Activated CD8-positive, alpha-beta T cell treated with anti-CD3 and anti-CD28 coated beads, Interleukin-2, amount 10 ng/mL, durations not matched to agents 7 days and 5 days (primary cell): ENCODE measurements at regions not wholly inside any gene's neighbourhood (a gene's known extent, or its start where the extent isn't known, plus 50 kb on each side); places are given as distances from the start of the nearest gene placed in this dataset.
"Not testable (repeated sequence)": the region's sequence is repeated elsewhere in the genome, so short reads cannot be mapped to it uniquely, and the experiment has no call there.

Experiments used
- ATAC-seq: fragments of 150-1000 bp; cut with Tn5 transposase; one replicate; pipeline ENCODE4 v1.10.0; 2021; ENCODE audit warnings: moderate library complexity
- CTCF ChIA-PET: fragments of 350-600 bp; sonication (Branson Sonifier 250); formaldehyde crosslinking; loops from one replicate; lab custom pipeline; 2021; ENCODE audit warnings: antibody characterized with exemption; lab: Charles Lee
- POLR2A ChIA-PET: fragments of 350-600 bp; sonication (Branson Sonifier 250); formaldehyde crosslinking; loops from one replicate; lab custom pipeline; 2021; ENCODE audit warnings: antibody characterized with exemption; lab: Charles Lee
- DNase-seq: peaks from one replicate; pipeline ENCODE4 v3.0.0-alpha.2; 2020
- H3K27ac Mint-ChIP-seq: one replicate; pipeline ENCODE4 v1.8.0; 2021; ENCODE audit warnings: mild to moderate bottlenecking, mixed read lengths
- H3K27me3 Mint-ChIP-seq: one replicate; pipeline ENCODE4 v1.8.0; 2021; ENCODE audit warnings: low read depth, mixed read lengths
- H3K36me3 Mint-ChIP-seq: one replicate; pipeline ENCODE4 v1.8.0; 2021; ENCODE audit warnings: low read depth, mixed read lengths
- H3K4me1 Mint-ChIP-seq: one replicate; pipeline ENCODE4 v1.8.0; 2021; ENCODE audit warnings: low read depth, mixed read lengths
- H3K4me3 Mint-ChIP-seq: one replicate; pipeline ENCODE4 v1.8.0; 2021; ENCODE audit warnings: mild to moderate bottlenecking, mixed read lengths
- H3K9me3 Mint-ChIP-seq: one replicate; pipeline ENCODE4 v1.8.0; 2022; ENCODE audit warnings: mixed read lengths; ENCODE audit not compliant: insufficient read depth

- H3K27me3 Mint-ChIP-seq = peaks cover 13% of the 10 kb centered on the region
These were observed 114.2 kb upstream of the SPIN1 start for GRCh38 chr9:88274078-88274477.

GRCh38 chr9:88272986-88273385 lies 115.3 kb upstream of the SPIN1 start:
- DNase-seq (no peak), ATAC-seq (no peak)
- Mint-ChIP-seq H3K27me3 (peaks cover 13% of the 10 kb centered on the region), H3K4me1 (no peaks in the 10 kb centered on the region), H3K4me3 (no peak overlapping the region), H3K36me3 (no peaks in the 10 kb centered on the region), H3K9me3 (no peaks in the 10 kb centered on the region), H3K27ac (no peak overlapping the region)
- ChIA-PET POLR2A (no interaction called here), CTCF (no interaction called here)

More at GRCh38 chr9:88274078-88274477, 114.2 kb upstream of the SPIN1 start:
- no peaks in the 10 kb centered on the region for H3K4me1 Mint-ChIP-seq
- no peak for ATAC-seq
- H3K36me3 Mint-ChIP-seq = no peaks in the 10 kb centered on the region
- DNase-seq = no peak
- no peak overlapping the region for H3K4me3 Mint-ChIP-seq
- ChIA-PET CTCF (no interaction called here), POLR2A (no interaction called here)
- no peaks in the 10 kb centered on the region for H3K9me3 Mint-ChIP-seq
- no peak overlapping the region for H3K27ac Mint-ChIP-seq

GRCh38 chr9:88270413-88270812 lies 117.8 kb upstream of the SPIN1 start:
- DNase-seq (no peak), ATAC-seq (no peak)
- H3K4me3 Mint-ChIP-seq = no peak overlapping the region
- H3K36me3 Mint-ChIP-seq = no peaks in the 10 kb centered on the region
- ChIA-PET CTCF (no interaction called here), POLR2A (no interaction called here)
- H3K4me1 Mint-ChIP-seq = peaks cover 6% of the 10 kb centered on the region
- no peak overlapping the region for H3K27ac Mint-ChIP-seq
- peaks cover 6% of the 10 kb centered on the region for H3K9me3 Mint-ChIP-seq
- peaks cover 2% of the 10 kb centered on the region for H3K27me3 Mint-ChIP-seq

- Mint-ChIP-seq H3K36me3 (no peaks in the 10 kb centered on the region), H3K4me3 (no peak overlapping the region), H3K27ac (no peak overlapping the region), H3K4me1 (peaks cover 6% of the 10 kb centered on the region), H3K9me3 (peaks cover 6% of the 10 kb centered on the region), H3K27me3 (peaks cover 2% of the 10 kb centered on the region)
- POLR2A ChIA-PET = no interaction called here
- CTCF ChIA-PET = interaction anchor here (0.9 kb wide), 1 partner anchor 9 kb away, joined by 4 read pairs; no protein-coding TSS in a partner anchor
- DNase-seq (no peak), ATAC-seq (no peak)
These were observed 119.4 kb upstream of the SPIN1 start for GRCh38 chr9:88268886-88269285.

- Mint-ChIP-seq H3K4me3 (no peak overlapping the region), H3K9me3 (peaks cover 6% of the 10 kb centered on the region)
These were observed 121.0 kb upstream of the SPIN1 start for GRCh38 chr9:88267283-88267682.

GRCh38 chr9:88266416-88266815 lies 121.8 kb upstream of the SPIN1 start:
- Mint-ChIP-seq H3K4me1 (peaks cover 12% of the 10 kb centered on the region), H3K36me3 (no peaks in the 10 kb centered on the region), H3K9me3 (peaks cover 6% of the 10 kb centered on the region), H3K27ac (no peak overlapping the region), H3K27me3 (peaks cover 2% of the 10 kb centered on the region), H3K4me3 (no peak overlapping the region)
- DNase-seq (no peak), ATAC-seq (no peak)
- ChIA-PET CTCF (no interaction called here), POLR2A (no interaction called here)

More at GRCh38 chr9:88267283-88267682, 121.0 kb upstream of the SPIN1 start:
- ChIA-PET CTCF (no interaction called here), POLR2A (no interaction called here)
- Mint-ChIP-seq H3K4me1 (peaks cover 12% of the 10 kb centered on the region), H3K27ac (no peak overlapping the region), H3K36me3 (no peaks in the 10 kb centered on the region), H3K27me3 (peaks cover 2% of the 10 kb centered on the region)
- DNase-seq (no peak), ATAC-seq (no peak)

- no peak overlapping the region for H3K27ac Mint-ChIP-seq
- no peak overlapping the region for H3K4me3 Mint-ChIP-seq
- no peaks in the 10 kb centered on the region for H3K36me3 Mint-ChIP-seq
- peaks cover 17% of the 10 kb centered on the region for H3K27me3 Mint-ChIP-seq
- ATAC-seq (no peak), DNase-seq (no peak)
- H3K9me3 Mint-ChIP-seq = no peaks in the 10 kb centered on the region
- ChIA-PET CTCF (no interaction called here), POLR2A (no interaction called here)
- peaks cover 6% of the 10 kb centered on the region for H3K4me1 Mint-ChIP-seq
These were observed 120.7 kb upstream of the SPATA31C2 start for GRCh38 chr9:88259001-88259400.

- Mint-ChIP-seq H3K4me3 (no peak overlapping the region), H3K27me3 (peaks cover 17% of the 10 kb centered on the region), H3K9me3 (peaks cover 4% of the 10 kb centered on the region), H3K36me3 (no peaks in the 10 kb centered on the region), H3K27ac (no peak overlapping the region), H3K4me1 (peaks cover 6% of the 10 kb centered on the region)
- ChIA-PET POLR2A (no interaction called here), CTCF (no interaction called here)
- ATAC-seq = no peak
- no peak for DNase-seq
These were observed 120.3 kb upstream of the SPATA31C2 start for GRCh38 chr9:88258601-88259000.

GRCh38 chr9:88258024-88258423 lies 119.7 kb upstream of the SPATA31C2 start:
- Mint-ChIP-seq H3K4me1 (peaks cover 6% of the 10 kb centered on the region), H3K4me3 (no peak overlapping the region), H3K27me3 (peaks cover 17% of the 10 kb centered on the region), H3K27ac (no peak overlapping the region), H3K9me3 (peaks cover 9% of the 10 kb centered on the region), H3K36me3 (no peaks in the 10 kb centered on the region)
- ATAC-seq (no peak), DNase-seq (no peak)
- CTCF ChIA-PET = no interaction called here
- POLR2A ChIA-PET = no interaction called here

- H3K9me3 Mint-ChIP-seq = peaks cover 19% of the 10 kb centered on the region
- peaks cover under 1% of the 10 kb centered on the region for H3K36me3 Mint-ChIP-seq
- POLR2A ChIA-PET = no interaction called here
- CTCF ChIA-PET = no interaction called here
- H3K4me3 Mint-ChIP-seq = no peak overlapping the region
- no peak overlapping the region for H3K27ac Mint-ChIP-seq
- ATAC-seq (no peak), DNase-seq (no peak)
- H3K27me3 Mint-ChIP-seq = peaks cover 17% of the 10 kb centered on the region
- H3K4me1 Mint-ChIP-seq = no peaks in the 10 kb centered on the region
These were observed 117.9 kb upstream of the SPATA31C2 start for GRCh38 chr9:88256216-88256615.

- H3K27ac Mint-ChIP-seq, DNase-seq, ATAC-seq, H3K36me3 Mint-ChIP-seq, H3K4me3 Mint-ChIP-seq, H3K4me1 Mint-ChIP-seq, POLR2A ChIA-PET, CTCF ChIA-PET: not testable (repeated sequence)
- Mint-ChIP-seq H3K27me3 (peaks cover 17% of the 10 kb centered on the region), H3K9me3 (peaks cover 23% of the 10 kb centered on the region)
These were observed 117.5 kb upstream of the SPATA31C2 start for GRCh38 chr9:88255806-88256205.

GRCh38 chr9:88251903-88252302 lies 113.6 kb upstream of the SPATA31C2 start:
- Mint-ChIP-seq H3K27ac (no peak overlapping the region), H3K36me3 (peaks cover 5% of the 10 kb centered on the region), H3K27me3 (peaks cover 33% of the 10 kb centered on the region), H3K4me1 (no peaks in the 10 kb centered on the region), H3K4me3 (no peak overlapping the region), H3K9me3 (peaks cover 24% of the 10 kb centered on the region)
- no peak for DNase-seq
- CTCF ChIA-PET = no interaction called here
- ATAC-seq = no peak
- POLR2A ChIA-PET = no interaction called here

- H3K27ac Mint-ChIP-seq = no peak overlapping the region
- H3K4me3 Mint-ChIP-seq = no peak overlapping the region
- no peak for DNase-seq
- CTCF ChIA-PET = no interaction called here
- POLR2A ChIA-PET = no interaction called here
- no peaks in the 10 kb centered on the region for H3K36me3 Mint-ChIP-seq
- no peaks in the 10 kb centered on the region for H3K9me3 Mint-ChIP-seq
- peaks cover 42% of the 10 kb centered on the region for H3K27me3 Mint-ChIP-seq
- no peaks in the 10 kb centered on the region for H3K4me1 Mint-ChIP-seq
- ATAC-seq = no peak
These were observed 105.5 kb upstream of the SPATA31C2 start for GRCh38 chr9:88243736-88244135.
